DND-41 (cell line): ENCODE measurements at regions not wholly inside any gene's neighbourhood (a gene's known extent, or its start where the extent isn't known, plus 50 kb on each side); places are given as distances from the start of the nearest gene placed in this dataset.

Source experiments
- EZH2 ChIP-seq: IDR thresholded peaks from 3 replicates; pipeline ENCODE4 v1.6.1; 2012; ENCODE audit warnings: borderline replicate concordance, low read depth, mild to moderate bottlenecking, moderate library complexity, low read length, inconsistent platforms; ENCODE audit not compliant: severe bottlenecking
- TF ChIP-seq, protein P1 (sequence below): IDR thresholded peaks from 2 replicates; pipeline ENCODE4 v1.5.1; 2012; ENCODE audit warnings: borderline replicate concordance, low read length, moderate library complexity, mild to moderate bottlenecking; ENCODE audit not compliant: poor library complexity, severe bottlenecking; ENCODE audit errors: extremely low read depth

DNA sequence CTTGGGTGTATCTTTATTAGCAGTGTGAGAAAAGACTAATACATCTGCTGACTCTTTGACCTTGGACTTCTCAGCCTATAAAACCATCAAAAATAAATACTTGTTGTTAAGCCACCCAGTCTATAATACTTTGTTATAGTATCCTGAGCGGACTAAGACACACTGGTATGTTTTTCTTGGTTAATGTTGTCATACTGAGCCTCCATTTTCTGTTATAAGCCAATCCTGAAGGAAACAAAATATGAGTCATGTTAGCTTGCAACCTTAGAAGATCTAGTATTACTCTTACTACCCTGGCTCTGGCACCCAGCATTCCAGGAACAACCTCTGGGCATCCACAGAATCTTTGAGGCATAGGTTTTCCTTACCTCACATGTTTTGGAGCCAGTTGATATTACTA is 307.2 kb downstream of the FRK start:
- TF ChIP-seq, protein P1, sequence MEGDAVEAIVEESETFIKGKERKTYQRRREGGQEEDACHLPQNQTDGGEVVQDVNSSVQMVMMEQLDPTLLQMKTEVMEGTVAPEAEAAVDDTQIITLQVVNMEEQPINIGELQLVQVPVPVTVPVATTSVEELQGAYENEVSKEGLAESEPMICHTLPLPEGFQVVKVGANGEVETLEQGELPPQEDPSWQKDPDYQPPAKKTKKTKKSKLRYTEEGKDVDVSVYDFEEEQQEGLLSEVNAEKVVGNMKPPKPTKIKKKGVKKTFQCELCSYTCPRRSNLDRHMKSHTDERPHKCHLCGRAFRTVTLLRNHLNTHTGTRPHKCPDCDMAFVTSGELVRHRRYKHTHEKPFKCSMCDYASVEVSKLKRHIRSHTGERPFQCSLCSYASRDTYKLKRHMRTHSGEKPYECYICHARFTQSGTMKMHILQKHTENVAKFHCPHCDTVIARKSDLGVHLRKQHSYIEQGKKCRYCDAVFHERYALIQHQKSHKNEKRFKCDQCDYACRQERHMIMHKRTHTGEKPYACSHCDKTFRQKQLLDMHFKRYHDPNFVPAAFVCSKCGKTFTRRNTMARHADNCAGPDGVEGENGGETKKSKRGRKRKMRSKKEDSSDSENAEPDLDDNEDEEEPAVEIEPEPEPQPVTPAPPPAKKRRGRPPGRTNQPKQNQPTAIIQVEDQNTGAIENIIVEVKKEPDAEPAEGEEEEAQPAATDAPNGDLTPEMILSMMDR, result no peak
- TF ChIP-seq EZH2, result no peak
